ENCODE measurements at regions not wholly inside any gene's neighbourhood (a gene's known extent, or its start where the extent isn't known, plus 50 kb on each side); places are given as distances from the start of the nearest gene placed in this dataset.

DNA sequence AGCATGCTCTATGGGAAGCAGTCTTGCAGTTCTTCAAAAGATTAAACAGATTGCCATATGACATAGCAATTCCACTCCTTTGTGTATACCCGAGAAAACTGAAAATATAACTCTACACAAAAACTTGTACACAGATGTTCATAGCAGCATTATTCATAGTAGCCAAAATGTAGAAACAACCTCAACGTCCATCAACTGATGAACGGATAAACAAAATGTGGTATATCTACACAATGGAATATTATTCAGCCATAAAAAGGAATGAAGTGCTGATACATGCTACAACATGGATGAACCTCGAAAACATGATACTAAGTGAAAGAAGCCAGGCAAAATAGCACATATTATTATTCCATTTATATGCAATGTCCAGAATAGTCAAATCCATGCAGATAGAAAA lies 221.2 kb upstream of the PSMD7 start:
- TF ChIP-seq, protein P1, sequence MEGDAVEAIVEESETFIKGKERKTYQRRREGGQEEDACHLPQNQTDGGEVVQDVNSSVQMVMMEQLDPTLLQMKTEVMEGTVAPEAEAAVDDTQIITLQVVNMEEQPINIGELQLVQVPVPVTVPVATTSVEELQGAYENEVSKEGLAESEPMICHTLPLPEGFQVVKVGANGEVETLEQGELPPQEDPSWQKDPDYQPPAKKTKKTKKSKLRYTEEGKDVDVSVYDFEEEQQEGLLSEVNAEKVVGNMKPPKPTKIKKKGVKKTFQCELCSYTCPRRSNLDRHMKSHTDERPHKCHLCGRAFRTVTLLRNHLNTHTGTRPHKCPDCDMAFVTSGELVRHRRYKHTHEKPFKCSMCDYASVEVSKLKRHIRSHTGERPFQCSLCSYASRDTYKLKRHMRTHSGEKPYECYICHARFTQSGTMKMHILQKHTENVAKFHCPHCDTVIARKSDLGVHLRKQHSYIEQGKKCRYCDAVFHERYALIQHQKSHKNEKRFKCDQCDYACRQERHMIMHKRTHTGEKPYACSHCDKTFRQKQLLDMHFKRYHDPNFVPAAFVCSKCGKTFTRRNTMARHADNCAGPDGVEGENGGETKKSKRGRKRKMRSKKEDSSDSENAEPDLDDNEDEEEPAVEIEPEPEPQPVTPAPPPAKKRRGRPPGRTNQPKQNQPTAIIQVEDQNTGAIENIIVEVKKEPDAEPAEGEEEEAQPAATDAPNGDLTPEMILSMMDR (IDR thresholded peaks at IDR 0.05 in 2 of 3, conservative IDR thresholded peaks at IDR 0.05 in 1 of 3; ENCODE audit: control insufficient read depth in 2 of 3, extremely low read depth in 1 of 3, insufficient read depth in 1 of 3, low read depth in 3 of 3, low read length in 3 of 3) = no peak
- TF ChIP-seq EZH2 (IDR thresholded peaks at IDR 0.05; ENCODE audit: borderline replicate concordance, control insufficient read depth, low read depth, low read length) (no peak), MYC (IDR thresholded peaks at IDR 0.05; ENCODE audit: insufficient read depth, insufficient read length, insufficient replicate concordance, low read length, severe bottlenecking) (no peak), ETV6 (conservative IDR thresholded peaks at IDR 0.05 in 1 of 2, IDR thresholded peaks at IDR 0.05 in 1 of 2; ENCODE audit: borderline replicate concordance in 1 of 2, low read depth in 1 of 2) (no peak), EP300 (IDR thresholded peaks at IDR 0.05; ENCODE audit: borderline replicate concordance in 1 of 2, control insufficient read depth in 1 of 2, low read depth in 2 of 2, low read length in 2 of 2) (no peak), DPF2 (IDR thresholded peaks at IDR 0.05) (no peak), JUND (IDR thresholded peaks at IDR 0.05; ENCODE audit: low read depth, low read length) (no peak), RFX5 (IDR thresholded peaks at IDR 0.05; ENCODE audit: low read depth, low read length) (no peak)
- TF ChIP-seq, protein P2, sequence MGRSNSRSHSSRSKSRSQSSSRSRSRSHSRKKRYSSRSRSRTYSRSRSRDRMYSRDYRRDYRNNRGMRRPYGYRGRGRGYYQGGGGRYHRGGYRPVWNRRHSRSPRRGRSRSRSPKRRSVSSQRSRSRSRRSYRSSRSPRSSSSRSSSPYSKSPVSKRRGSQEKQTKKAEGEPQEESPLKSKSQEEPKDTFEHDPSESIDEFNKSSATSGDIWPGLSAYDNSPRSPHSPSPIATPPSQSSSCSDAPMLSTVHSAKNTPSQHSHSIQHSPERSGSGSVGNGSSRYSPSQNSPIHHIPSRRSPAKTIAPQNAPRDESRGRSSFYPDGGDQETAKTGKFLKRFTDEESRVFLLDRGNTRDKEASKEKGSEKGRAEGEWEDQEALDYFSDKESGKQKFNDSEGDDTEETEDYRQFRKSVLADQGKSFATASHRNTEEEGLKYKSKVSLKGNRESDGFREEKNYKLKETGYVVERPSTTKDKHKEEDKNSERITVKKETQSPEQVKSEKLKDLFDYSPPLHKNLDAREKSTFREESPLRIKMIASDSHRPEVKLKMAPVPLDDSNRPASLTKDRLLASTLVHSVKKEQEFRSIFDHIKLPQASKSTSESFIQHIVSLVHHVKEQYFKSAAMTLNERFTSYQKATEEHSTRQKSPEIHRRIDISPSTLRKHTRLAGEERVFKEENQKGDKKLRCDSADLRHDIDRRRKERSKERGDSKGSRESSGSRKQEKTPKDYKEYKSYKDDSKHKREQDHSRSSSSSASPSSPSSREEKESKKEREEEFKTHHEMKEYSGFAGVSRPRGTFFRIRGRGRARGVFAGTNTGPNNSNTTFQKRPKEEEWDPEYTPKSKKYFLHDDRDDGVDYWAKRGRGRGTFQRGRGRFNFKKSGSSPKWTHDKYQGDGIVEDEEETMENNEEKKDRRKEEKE (IDR thresholded peaks at IDR 0.05) = no peak
- TF ChIP-seq, protein P3, sequence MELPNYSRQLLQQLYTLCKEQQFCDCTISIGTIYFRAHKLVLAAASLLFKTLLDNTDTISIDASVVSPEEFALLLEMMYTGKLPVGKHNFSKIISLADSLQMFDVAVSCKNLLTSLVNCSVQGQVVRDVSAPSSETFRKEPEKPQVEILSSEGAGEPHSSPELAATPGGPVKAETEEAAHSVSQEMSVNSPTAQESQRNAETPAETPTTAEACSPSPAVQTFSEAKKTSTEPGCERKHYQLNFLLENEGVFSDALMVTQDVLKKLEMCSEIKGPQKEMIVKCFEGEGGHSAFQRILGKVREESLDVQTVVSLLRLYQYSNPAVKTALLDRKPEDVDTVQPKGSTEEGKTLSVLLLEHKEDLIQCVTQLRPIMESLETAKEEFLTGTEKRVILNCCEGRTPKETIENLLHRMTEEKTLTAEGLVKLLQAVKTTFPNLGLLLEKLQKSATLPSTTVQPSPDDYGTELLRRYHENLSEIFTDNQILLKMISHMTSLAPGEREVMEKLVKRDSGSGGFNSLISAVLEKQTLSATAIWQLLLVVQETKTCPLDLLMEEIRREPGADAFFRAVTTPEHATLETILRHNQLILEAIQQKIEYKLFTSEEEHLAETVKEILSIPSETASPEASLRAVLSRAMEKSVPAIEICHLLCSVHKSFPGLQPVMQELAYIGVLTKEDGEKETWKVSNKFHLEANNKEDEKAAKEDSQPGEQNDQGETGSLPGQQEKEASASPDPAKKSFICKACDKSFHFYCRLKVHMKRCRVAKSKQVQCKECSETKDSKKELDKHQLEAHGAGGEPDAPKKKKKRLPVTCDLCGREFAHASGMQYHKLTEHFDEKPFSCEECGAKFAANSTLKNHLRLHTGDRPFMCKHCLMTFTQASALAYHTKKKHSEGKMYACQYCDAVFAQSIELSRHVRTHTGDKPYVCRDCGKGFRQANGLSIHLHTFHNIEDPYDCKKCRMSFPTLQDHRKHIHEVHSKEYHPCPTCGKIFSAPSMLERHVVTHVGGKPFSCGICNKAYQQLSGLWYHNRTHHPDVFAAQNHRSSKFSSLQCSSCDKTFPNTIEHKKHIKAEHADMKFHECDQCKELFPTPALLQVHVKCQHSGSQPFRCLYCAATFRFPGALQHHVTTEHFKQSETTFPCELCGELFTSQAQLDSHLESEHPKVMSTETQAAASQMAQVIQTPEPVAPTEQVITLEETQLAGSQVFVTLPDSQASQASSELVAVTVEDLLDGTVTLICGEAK (IDR thresholded peaks at IDR 0.05; ENCODE audit: borderline replicate concordance) = no peak
